ENCODE measurements at regions not wholly inside any gene's neighbourhood (a gene's known extent, or its start where the extent isn't known, plus 50 kb on each side); places are given as distances from the start of the nearest gene placed in this dataset.

GRCh38 chr7:22569586-22570321, 69.8 kb upstream of the STEAP1B start:
- TF ChIP-seq CTCF (IDR thresholded peaks at IDR 0.05; ENCODE audit: control extremely low read depth, extremely low read depth, low read depth, missing control alignments) = no peak
- POLR2A ChIA-PET = no interaction called here
- DNase-seq (ENCODE audit: extremely low spot score) = no peak

GRCh38 chr7:22566592-22566991, 66.6 kb upstream of the STEAP1B start:
- no peak for TF ChIP-seq CTCF (IDR thresholded peaks at IDR 0.05; ENCODE audit: control extremely low read depth, extremely low read depth, low read depth, missing control alignments)
- ChIA-PET CTCF (interaction anchor here (1.5 kb wide), 1 partner anchor 23 kb away, joined by 3 read pairs; no protein-coding TSS in a partner anchor), POLR2A (no interaction called here)
- no peak for DNase-seq (ENCODE audit: extremely low spot score)

More at GRCh38 chr7:22569586-22570321, 69.8 kb upstream of the STEAP1B start:
- CTCF ChIA-PET = interaction anchor here (0.8 to 1.8 kb wide), 4 partner anchors 10 to 486 kb away, joined by 3 to 7 read pairs (median 4); no protein-coding TSS in a partner anchor

GRCh38 chr7:22566176-22566575, 66.2 kb upstream of the STEAP1B start:
- no peak for TF ChIP-seq CTCF (IDR thresholded peaks at IDR 0.05; ENCODE audit: control extremely low read depth, extremely low read depth, low read depth, missing control alignments)
- POLR2A ChIA-PET = no interaction called here
- CTCF ChIA-PET = interaction anchor here (1.5 kb wide), 1 partner anchor 23 kb away, joined by 3 read pairs; no protein-coding TSS in a partner anchor
- no peak for DNase-seq (ENCODE audit: extremely low spot score)

GRCh38 chr7:22565315-22565811, 65.4 kb upstream of the STEAP1B start:
- ChIA-PET CTCF (interaction anchor here (0.9 to 15.1 kb wide), 8 partner anchors 13 to 491 kb away, joined by 3 to 282 read pairs (median 4); partner anchors contain the start of gene IL6), POLR2A (no interaction called here)
- peak; percentile 35 for DNase-seq (ENCODE audit: extremely low spot score)
- no peak for TF ChIP-seq CTCF (IDR thresholded peaks at IDR 0.05; ENCODE audit: control extremely low read depth, extremely low read depth, low read depth, missing control alignments)

GRCh38 chr7:22564511-22565045, 64.6 kb upstream of the STEAP1B start:
- no peak for DNase-seq (ENCODE audit: extremely low spot score)
- ChIA-PET CTCF (interaction anchor here (1.0 to 15.1 kb wide), 9 partner anchors 14 to 492 kb away, joined by 3 to 282 read pairs (median 4); partner anchors contain the start of gene IL6), POLR2A (no interaction called here)
- no peak for TF ChIP-seq CTCF (IDR thresholded peaks at IDR 0.05; ENCODE audit: control extremely low read depth, extremely low read depth, low read depth, missing control alignments)

GRCh38 chr7:22563621-22564241, 63.7 kb upstream of the STEAP1B start:
- CTCF ChIA-PET = interaction anchor here (0.8 to 15.1 kb wide), 8 partner anchors 21 to 493 kb away, joined by 3 to 282 read pairs (median 4); partner anchors contain the start of gene IL6
- TF ChIP-seq CTCF (IDR thresholded peaks at IDR 0.05; ENCODE audit: control extremely low read depth, extremely low read depth, low read depth, missing control alignments) = no peak

More at GRCh38 chr7:22563621-22564241, 63.7 kb upstream of the STEAP1B start:
- POLR2A ChIA-PET = no interaction called here
- peak; percentile 44 for DNase-seq (ENCODE audit: extremely low spot score)
